ENCODE measurements at regions not wholly inside any gene's neighbourhood (a gene's known extent, or its start where the extent isn't known, plus 50 kb on each side); places are given as distances from the start of the nearest gene placed in this dataset.

GRCh38 chrY:10666785-10667184 is 1139.1 kb downstream of the TSPY10 start:
- Histone ChIP-seq H3K4me1 (replicated peaks in 1 of 2; ENCODE audit: control insufficient read depth in 2 of 2, insufficient read depth in 2 of 2, low read length in 2 of 2) (no peaks in the 10 kb centered on the region), H3K27me3 (ENCODE audit: control insufficient read depth in 2 of 2, insufficient read depth in 2 of 2, low read length in 2 of 2) (no peaks in the 10 kb centered on the region), H3K9ac (ENCODE audit: insufficient read depth in 1 of 2, low read depth in 2 of 2, low read length in 2 of 2) (no peak overlapping the region), H3K36me3 (ENCODE audit: control insufficient read depth, insufficient read depth, low read length) (no peaks in the 10 kb centered on the region), H3K4me3 (no peak overlapping the region), H3K9me1 (ENCODE audit: control insufficient read depth, insufficient read depth, low read length) (no peaks in the 10 kb centered on the region), H2AFZ (ENCODE audit: low read depth, low read length) (no peak overlapping the region), H4K20me1 (replicated peaks; ENCODE audit: control insufficient read depth, insufficient read depth, low read length) (no peaks in the 10 kb centered on the region), H3K79me2 (ENCODE audit: control insufficient read depth, insufficient read depth, low read length) (no peaks in the 10 kb centered on the region), H3K27ac (ENCODE audit: extremely low read depth, low read depth, low read length) (no peak overlapping the region), H3K9me3 (replicated peaks; ENCODE audit: control insufficient read depth, insufficient read depth, low read depth, low read length) (no peaks in the 10 kb centered on the region), H3K4me2 (ENCODE audit: insufficient read depth, low read length) (no peak overlapping the region)
- ChIA-PET POLR2A (no interaction called here), CTCF (ENCODE audit: low intra/inter-chr PET ratio) (no interaction called here)
- DNase-seq (ENCODE audit: extremely low read depth in 1 of 4, low spot score in 3 of 4) (no peak), ATAC-seq (no peak), FAIRE-seq (no peak)
- no TSS peak for BruUV-seq (replicated peaks)
- intact Hi-C loops (cut with micrococcal nuclease): no loop called here
- in situ Hi-C loops (cut with MboI): no loop called here
- WGBS (ENCODE audit: insufficient coverage, low coverage, missing lambda C conversion rate): 0% methylated on average over 5 of the region's 9 CpGs
- TF ChIP-seq STAG1 (CRISPR knock-in tag; IDR thresholded peaks at IDR 0.05; ENCODE audit: borderline replicate concordance) (no peak), ZNF57 (CRISPR knock-in tag; IDR thresholded peaks at IDR 0.05) (no peak), CSDE1 (IDR thresholded peaks at IDR 0.05) (no peak), SMAD4 (CRISPR knock-in tag; conservative IDR thresholded peaks at IDR 0.05) (no peak), CLOCK (CRISPR knock-in tag; IDR thresholded peaks at IDR 0.05; ENCODE audit: borderline replicate concordance) (no peak), SP1 (CRISPR knock-in tag; IDR thresholded peaks at IDR 0.05) (no peak), ATF3 (IDR thresholded peaks at IDR 0.05) (no peak), ATF3 (CRISPR knock-in tag; conservative IDR thresholded peaks at IDR 0.05) (no peak), ZBTB49 (CRISPR knock-in tag; IDR thresholded peaks at IDR 0.05; ENCODE audit: borderline replicate concordance) (no peak), E2F5 (CRISPR knock-in tag; IDR thresholded peaks at IDR 0.05) (no peak), ZNF12 (CRISPR knock-in tag; IDR thresholded peaks at IDR 0.05) (no peak), DEAF1 (CRISPR knock-in tag; IDR thresholded peaks at IDR 0.05) (no peak), ZNF780A (CRISPR knock-in tag; IDR thresholded peaks at IDR 0.05) (no peak), ZNF655 (CRISPR knock-in tag; IDR thresholded peaks at IDR 0.05) (no peak)
